ENCODE measurements at regions not wholly inside any gene's neighbourhood (a gene's known extent, or its start where the extent isn't known, plus 50 kb on each side); places are given as distances from the start of the nearest gene placed in this dataset.

DNA sequence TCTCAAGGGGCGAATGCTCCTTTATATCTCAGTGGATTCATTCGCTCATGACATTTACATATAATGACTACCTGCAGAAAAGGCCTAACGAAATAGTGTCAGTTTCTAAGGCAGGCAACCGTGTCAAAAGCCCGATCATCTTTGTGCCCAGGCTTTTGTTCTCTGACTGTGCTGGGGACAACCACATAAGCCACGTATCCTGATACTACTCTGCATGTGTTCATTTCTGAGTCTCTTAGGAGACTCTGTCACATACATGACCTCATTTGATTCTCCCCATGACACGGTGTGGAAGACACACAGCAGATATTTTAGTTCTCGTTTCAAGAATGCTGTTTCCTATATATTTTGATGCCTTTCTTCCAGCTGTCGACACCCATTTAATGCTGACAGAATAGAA is 598.5 kb downstream of the BNC2 start:
- Histone ChIP-seq H3K27me3 (replicated peaks; ENCODE audit: insufficient read depth) (no peaks in the 10 kb centered on the region), H3K27ac (no peak overlapping the region), H3K9me3 (no peaks in the 10 kb centered on the region), H3K4me3 (no peak overlapping the region), H3K4me1 (ENCODE audit: control insufficient read depth in 1 of 2, low read depth in 2 of 2) (peaks cover 4 to 36% of the 10 kb centered on the region in 2 donors), H3K36me3 (no peaks in the 10 kb centered on the region)
- TF ChIP-seq, protein P1, sequence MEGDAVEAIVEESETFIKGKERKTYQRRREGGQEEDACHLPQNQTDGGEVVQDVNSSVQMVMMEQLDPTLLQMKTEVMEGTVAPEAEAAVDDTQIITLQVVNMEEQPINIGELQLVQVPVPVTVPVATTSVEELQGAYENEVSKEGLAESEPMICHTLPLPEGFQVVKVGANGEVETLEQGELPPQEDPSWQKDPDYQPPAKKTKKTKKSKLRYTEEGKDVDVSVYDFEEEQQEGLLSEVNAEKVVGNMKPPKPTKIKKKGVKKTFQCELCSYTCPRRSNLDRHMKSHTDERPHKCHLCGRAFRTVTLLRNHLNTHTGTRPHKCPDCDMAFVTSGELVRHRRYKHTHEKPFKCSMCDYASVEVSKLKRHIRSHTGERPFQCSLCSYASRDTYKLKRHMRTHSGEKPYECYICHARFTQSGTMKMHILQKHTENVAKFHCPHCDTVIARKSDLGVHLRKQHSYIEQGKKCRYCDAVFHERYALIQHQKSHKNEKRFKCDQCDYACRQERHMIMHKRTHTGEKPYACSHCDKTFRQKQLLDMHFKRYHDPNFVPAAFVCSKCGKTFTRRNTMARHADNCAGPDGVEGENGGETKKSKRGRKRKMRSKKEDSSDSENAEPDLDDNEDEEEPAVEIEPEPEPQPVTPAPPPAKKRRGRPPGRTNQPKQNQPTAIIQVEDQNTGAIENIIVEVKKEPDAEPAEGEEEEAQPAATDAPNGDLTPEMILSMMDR (IDR thresholded peaks at IDR 0.05): no peak
- DNase-seq (ENCODE audit: low spot score): no peak
- ATAC-seq (ENCODE audit: insufficient number of reproducible peaks, low FRiP score, low read depth): no peak

DNA sequence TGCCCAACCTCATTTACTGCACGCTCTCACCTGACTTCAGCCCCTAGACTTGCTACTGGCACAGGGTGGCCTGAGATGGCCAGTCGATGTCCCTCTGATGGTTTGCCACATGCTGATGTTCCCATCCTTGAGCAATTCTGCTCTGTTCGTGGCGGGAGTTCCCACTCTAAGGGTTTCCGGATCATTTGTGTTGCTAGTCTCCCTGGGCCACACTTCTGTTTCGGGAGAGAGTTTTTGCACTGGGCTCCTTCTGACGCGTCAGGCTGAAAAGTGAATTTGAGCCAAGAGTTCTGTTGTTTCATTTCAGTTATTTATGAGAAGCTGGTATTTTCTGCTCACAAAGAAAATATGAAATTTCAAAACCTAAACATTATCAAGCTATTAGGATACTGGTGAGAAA is 597.7 kb downstream of the BNC2 start:
- Histone ChIP-seq H3K27me3 (replicated peaks; ENCODE audit: insufficient read depth) (no peaks in the 10 kb centered on the region), H3K27ac (peak overlapping the region; percentile 39 to 42), H3K4me3 (peak overlapping the region; percentile 22), H3K36me3 (no peaks in the 10 kb centered on the region), H3K4me1 (ENCODE audit: control insufficient read depth in 1 of 2, low read depth in 2 of 2) (peaks cover 4 to 29% of the 10 kb centered on the region in 2 donors), H3K9me3 (no peaks in the 10 kb centered on the region)
- TF ChIP-seq, protein P1 (IDR thresholded peaks at IDR 0.05): no peak
- ATAC-seq (ENCODE audit: insufficient number of reproducible peaks, low FRiP score, low read depth) (peak; percentile 81), DNase-seq (ENCODE audit: low spot score) (no peak)

DNA sequence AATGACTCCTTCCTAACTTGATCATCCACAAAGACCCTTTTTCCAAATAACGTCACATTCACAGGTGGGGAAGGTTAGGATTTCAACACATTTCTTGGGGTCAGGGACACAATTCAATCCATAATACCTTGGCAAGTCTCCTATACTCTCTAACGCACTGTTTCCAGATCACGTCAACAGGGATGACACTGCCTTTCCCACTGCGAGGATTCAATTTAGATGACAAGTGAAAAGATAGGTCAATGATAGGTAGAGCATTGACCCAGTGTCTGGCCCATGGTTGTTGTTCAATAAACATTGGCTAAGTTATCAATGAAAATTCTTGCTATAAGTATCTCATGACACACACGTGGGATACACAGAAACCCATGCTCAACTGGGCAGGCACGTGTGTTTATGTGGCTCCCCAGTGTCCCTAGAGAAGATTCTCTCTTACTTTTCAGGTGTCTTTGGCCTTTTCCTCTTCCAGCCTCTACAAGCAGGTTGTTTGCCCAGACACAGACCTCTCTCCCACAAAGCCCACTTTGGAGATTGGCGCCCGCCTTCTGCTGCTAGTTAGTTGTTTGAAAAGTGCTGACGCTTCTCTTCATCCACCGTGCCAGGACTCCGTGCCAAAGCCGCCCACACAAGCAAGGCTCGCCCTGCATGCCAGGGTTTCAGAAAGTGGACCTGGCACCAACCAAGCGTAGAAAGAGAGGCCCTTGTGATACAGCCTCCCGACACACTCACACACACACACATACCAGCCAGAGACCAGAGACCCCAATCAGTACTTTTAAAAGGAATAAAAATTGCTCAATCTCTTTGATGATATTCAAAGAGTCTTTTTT is 594.5 kb downstream of the BNC2 start:
- no peaks in the 10 kb centered on the region for H3K9me3 ChIP-seq
- ATAC-seq (ENCODE audit: insufficient number of reproducible peaks, low FRiP score, low read depth) (no peak), DNase-seq (ENCODE audit: low spot score) (peak; percentile 41)
- H3K4me3 ChIP-seq: no peak overlapping the region
- TF ChIP-seq, protein P1 (IDR thresholded peaks at IDR 0.05): no peak
- H3K27ac ChIP-seq: peak overlapping the region in 1 of 2 donors; percentile 3
- no peaks in the 10 kb centered on the region for H3K27me3 ChIP-seq (replicated peaks; ENCODE audit: insufficient read depth)
- no peaks in the 10 kb centered on the region for H3K36me3 ChIP-seq
- peaks cover 4 to 35% of the 10 kb centered on the region in 2 donors for H3K4me1 ChIP-seq (ENCODE audit: control insufficient read depth in 1 of 2, low read depth in 2 of 2)

DNA sequence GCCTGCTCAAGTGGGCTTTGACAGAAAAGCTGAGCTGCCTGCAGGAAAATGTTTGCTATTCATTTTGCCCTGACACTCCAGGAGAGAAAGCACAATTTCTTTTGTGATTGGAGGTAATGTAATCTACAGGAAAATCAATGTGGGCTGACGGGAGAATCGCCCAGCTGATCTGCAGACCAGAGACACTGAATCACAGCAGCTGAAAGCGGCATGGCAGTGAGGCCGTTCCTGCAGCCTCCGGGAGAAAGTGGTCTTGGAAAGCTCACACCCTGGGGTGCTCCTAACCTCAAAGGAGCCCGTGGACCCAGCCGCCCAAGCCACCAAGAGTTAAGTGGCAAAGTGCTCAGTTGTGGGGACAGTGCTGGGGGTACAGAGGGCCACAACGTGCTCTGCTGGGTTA is 593.6 kb downstream of the BNC2 start:
- Histone ChIP-seq H3K9me3 (no peaks in the 10 kb centered on the region), H3K36me3 (no peaks in the 10 kb centered on the region), H3K4me1 (ENCODE audit: control insufficient read depth in 1 of 2, low read depth in 2 of 2) (peaks cover 4 to 35% of the 10 kb centered on the region in 2 donors), H3K27me3 (replicated peaks; ENCODE audit: insufficient read depth) (no peaks in the 10 kb centered on the region), H3K4me3 (no peak overlapping the region), H3K27ac (no peak overlapping the region)
- no peak for ATAC-seq (ENCODE audit: insufficient number of reproducible peaks, low FRiP score, low read depth)
- TF ChIP-seq, protein P1 (IDR thresholded peaks at IDR 0.05): no peak
- DNase-seq (ENCODE audit: low spot score): no peak

DNA sequence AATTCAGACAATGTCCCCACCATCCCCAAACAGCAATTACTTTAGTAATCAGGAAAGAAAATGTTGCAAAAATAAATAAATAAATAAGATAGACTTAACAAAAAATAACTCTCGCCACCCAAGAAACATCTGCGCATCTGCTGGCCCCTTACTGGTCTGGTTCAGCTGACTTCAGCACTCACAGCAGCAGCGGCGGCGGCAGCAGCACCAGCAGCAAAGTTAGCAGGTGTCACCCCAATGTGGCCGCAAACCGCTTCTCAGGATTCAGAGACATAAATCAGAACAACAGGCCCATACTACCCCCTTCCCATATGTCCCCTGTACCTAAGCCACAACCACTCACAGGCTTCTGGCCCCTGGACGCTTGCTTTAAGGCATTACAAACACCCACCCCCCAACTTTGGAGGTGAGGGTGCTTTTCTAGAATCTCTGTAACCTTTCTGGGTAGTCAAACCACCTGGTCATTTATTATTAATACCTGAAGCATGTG is 593.0 kb downstream of the BNC2 start:
- H3K4me1 ChIP-seq (ENCODE audit: control insufficient read depth in 1 of 2, low read depth in 2 of 2): peaks cover 3 to 30% of the 10 kb centered on the region in 2 donors
- ATAC-seq (ENCODE audit: insufficient number of reproducible peaks, low FRiP score, low read depth) (no peak), DNase-seq (ENCODE audit: low spot score) (no peak)
- TF ChIP-seq, protein P1 (IDR thresholded peaks at IDR 0.05): no peak
- H3K9me3 ChIP-seq: no peaks in the 10 kb centered on the region
- no peak overlapping the region for H3K4me3 ChIP-seq
- no peaks in the 10 kb centered on the region for H3K36me3 ChIP-seq
- H3K27ac ChIP-seq: no peak overlapping the region
- H3K27me3 ChIP-seq (replicated peaks; ENCODE audit: insufficient read depth): no peaks in the 10 kb centered on the region

All from thoracic aorta (tissue), 2 donors.